HepG2 (cell line): ENCODE measurements at regions not wholly inside any gene's neighbourhood (a gene's known extent, or its start where the extent isn't known, plus 50 kb on each side); places are given as distances from the start of the nearest gene placed in this dataset.

Experiments
- ATAC-seq: fragments of 200-7000 bp; cut with Tn5 transposase; 3 replicates; pipeline ENCODE4 v1.9.1; 2020; ENCODE audit warnings: mild to moderate bottlenecking, moderate library complexity
- BruUV-seq: library from RNA; stranded (reverse); fragments of 400-500 nt; replicated peaks from 2 replicates; lab custom pipeline; 2021; lab: Mats Ljungman, UMichigan
- CTCF ChIA-PET: fragments of 300-600 bp; formaldehyde crosslinking; extraction: SDS; loops from one replicate; lab custom pipeline; 2021; ENCODE audit warnings: low total read pairs, inconsistent platforms, low intra/inter-chr PET ratio; lab: Yijun Ruan, JAX
- POLR2A ChIA-PET: fragments of 350-600 bp; sonication (Branson Sonifier 250); formaldehyde crosslinking; loops from one replicate; lab custom pipeline; 2020; ENCODE audit warnings: antibody characterized with exemption, inconsistent platforms; lab: Yijun Ruan, JAX
- DNase-seq: peaks from one replicate; pipeline ENCODE4 v3.0.0-alpha.2; 2015; ENCODE audit warnings: low spot score
- FAIRE-seq: peaks from 3 replicates; lab custom pipeline; 2011; peaks lifted over from hg19 to GRCh38; lab: Jason Lieb, UNC
- H2AFZ ChIP-seq: one replicate; pipeline ENCODE4 v1.6.1; 2011; ENCODE audit warnings: low read length, inconsistent platforms
- H3K27ac ChIP-seq: fragments of 300-600 bp; 3 replicates; pipeline ENCODE4 v1.8.0; 2011; ENCODE audit warnings: mixed run types, mild to moderate bottlenecking, mixed read lengths, low read length, inconsistent platforms; ENCODE audit not compliant: insufficient read depth; ENCODE audit errors: extremely low read length
- H3K27me3 ChIP-seq, 2 experiments: fragments of 200-600 bp in 1 of 2; 2 replicates in 1 of 2; 3 replicates in 1 of 2; pipeline versions ENCODE4 v1.6.0 to v1.8.0; 2011; ENCODE audit warnings: low read length in 2 of 2, mild to moderate bottlenecking in 2 of 2, moderate library complexity in 2 of 2, inconsistent platforms in 1 of 2; ENCODE audit not compliant: insufficient read depth in 2 of 2, control insufficient read depth in 1 of 2
- H3K36me3 ChIP-seq, 2 experiments: fragments of 200-600 bp in 1 of 2; replicated peaks in 1 of 2; 2 replicates in 1 of 2; 3 replicates in 1 of 2; pipeline versions ENCODE4 v1.5.1 to v1.8.0; 2011; ENCODE audit warnings: low read length in 2 of 2, inconsistent platforms in 1 of 2; ENCODE audit not compliant: insufficient read depth in 2 of 2, control insufficient read depth in 1 of 2
- H3K4me1 ChIP-seq: 2 replicates; pipeline ENCODE4 v1.5.1; 2012; ENCODE audit warnings: low read length, inconsistent platforms; ENCODE audit not compliant: insufficient read depth
- H3K4me2 ChIP-seq: 2 replicates; pipeline ENCODE4 v1.6.0; 2011; ENCODE audit warnings: low read depth, low read length, inconsistent platforms
- H3K4me3 ChIP-seq, 3 experiments: fragments of 200-600 bp in 1 of 3; sonication (generic), shearing (Covaris generic) in 1 of 3; replicated peaks in 1 of 3; 2 replicates each; pipeline ENCODE4 v1.5.1; 2011 to 2016; ENCODE audit warnings: low read length in 3 of 3, inconsistent platforms in 2 of 3, low read depth in 2 of 3, mild to moderate bottlenecking in 2 of 3, control low read depth in 1 of 3, mixed read lengths in 1 of 3; ENCODE audit not compliant: insufficient read depth in 1 of 3
- H3K79me2 ChIP-seq: one replicate; pipeline ENCODE4 v1.6.1; 2011; ENCODE audit warnings: low read length, inconsistent platforms; ENCODE audit not compliant: insufficient read depth
- H3K9ac ChIP-seq: 2 replicates; pipeline ENCODE4 v1.6.0; 2011; ENCODE audit warnings: mild to moderate bottlenecking, low read depth, low read length, inconsistent platforms; ENCODE audit not compliant: insufficient read depth
- H3K9me3 ChIP-seq: 2 replicates; pipeline ENCODE4 v1.5.1; 2012; ENCODE audit warnings: mild to moderate bottlenecking, low read length
- H4K20me1 ChIP-seq: 2 replicates; pipeline ENCODE4 v1.6.0; 2011; ENCODE audit warnings: inconsistent platforms, mild to moderate bottlenecking, low read length, moderate library complexity; ENCODE audit not compliant: insufficient read depth
- CAMTA2 ChIP-seq: sonication (generic); formaldehyde crosslinking; IDR thresholded peaks from 2 replicates; pipeline ENCODE4 v1.4.0; 2020; ENCODE audit warnings: mild to moderate bottlenecking, missing genetic modification reagents, borderline replicate concordance
- FIP1L1 ChIP-seq: fragments of 200-400 bp; formaldehyde crosslinking; IDR thresholded peaks from 2 replicates; pipeline ENCODE4 v1.6.1; 2018; ENCODE audit warnings: low read depth, mild to moderate bottlenecking, low read length, moderate library complexity, borderline replicate concordance; ENCODE audit not compliant: insufficient read depth
- MXD4 ChIP-seq: IDR thresholded peaks from 2 replicates; pipeline ENCODE4 v1.6.1; 2016; ENCODE audit warnings: mild to moderate bottlenecking, missing biosample characterization, missing genetic modification reagents
- NFKBIZ ChIP-seq: IDR thresholded peaks from 2 replicates; pipeline ENCODE4 v1.6.1; 2018; ENCODE audit warnings: missing genetic modification reagents, missing compliant biosample characterization
- POGK ChIP-seq: sonication (generic); formaldehyde crosslinking; conservative IDR thresholded peaks from 2 replicates; pipeline ENCODE4 v1.8.0; 2022; ENCODE audit warnings: mild to moderate bottlenecking, moderate library complexity, missing genetic modification reagents
- PRPF4 ChIP-seq: fragments of 200-400 bp; formaldehyde crosslinking; IDR thresholded peaks from 2 replicates; pipeline ENCODE4 v1.6.1; 2016; ENCODE audit warnings: low read length, low read depth; ENCODE audit not compliant: poor library complexity, severe bottlenecking
- SP1 ChIP-seq, 2 experiments: fragments of 450-650 bp in 1 of 2; sonication (generic) in 1 of 2; formaldehyde crosslinking in 1 of 2; IDR thresholded peaks; 2 replicates each; pipeline versions ENCODE4 v1.4.0 to v1.6.1; 2016 to 2020; ENCODE audit warnings: missing genetic modification reagents in 1 of 2
- U2AF1 ChIP-seq: fragments of 200-400 bp; formaldehyde crosslinking; optimal IDR thresholded peaks from 2 replicates; pipeline ENCODE3; 2017; ENCODE audit warnings: mild to moderate bottlenecking, low read depth, low read length
- ZGPAT ChIP-seq: IDR thresholded peaks from 2 replicates; pipeline ENCODE4 v1.6.1; 2016; ENCODE audit warnings: mild to moderate bottlenecking
- ZNF292 ChIP-seq: sonication (generic); formaldehyde crosslinking; IDR thresholded peaks from 2 replicates; pipeline ENCODE4 v1.8.1; 2022; ENCODE audit warnings: mild to moderate bottlenecking, low read depth, missing genetic modification reagents, borderline replicate concordance
- ZNF407 ChIP-seq: sonication (generic); formaldehyde crosslinking; IDR thresholded peaks from one replicate; pipeline ENCODE4 v1.5.1; 2020; ENCODE audit warnings: mild to moderate bottlenecking, missing genetic modification reagents; ENCODE audit errors: not compliant biosample characterization
- ZNF709 ChIP-seq: sonication (generic); formaldehyde crosslinking; IDR thresholded peaks from 2 replicates; pipeline ENCODE4 v1.5.0; 2020; ENCODE audit warnings: mild to moderate bottlenecking, missing genetic modification reagents
- WGBS: methylation state at CpG from one replicate; pipeline ENCODE4 v1.1.6; 2017; ENCODE audit warnings: low lambda C conversion rate; 5-methylcytosine and 5-hydroxymethylcytosine counted together
- in situ Hi-C: cut with HindIII; loops from 2 replicates; pipeline ENCODE4 v1.10.0; 2017; ENCODE audit warnings: low pct_unique_long_range_greater_than_20kb; ENCODE audit not compliant: extremely low pct_ligation_motif_present
- intact Hi-C: fragments of 100-400 bp; cut with micrococcal nuclease; formaldehyde crosslinking; loops from one replicate; pipeline ENCODE4 v1.10.0; 2022; ENCODE audit not compliant: unreplicated experiment

DNA sequence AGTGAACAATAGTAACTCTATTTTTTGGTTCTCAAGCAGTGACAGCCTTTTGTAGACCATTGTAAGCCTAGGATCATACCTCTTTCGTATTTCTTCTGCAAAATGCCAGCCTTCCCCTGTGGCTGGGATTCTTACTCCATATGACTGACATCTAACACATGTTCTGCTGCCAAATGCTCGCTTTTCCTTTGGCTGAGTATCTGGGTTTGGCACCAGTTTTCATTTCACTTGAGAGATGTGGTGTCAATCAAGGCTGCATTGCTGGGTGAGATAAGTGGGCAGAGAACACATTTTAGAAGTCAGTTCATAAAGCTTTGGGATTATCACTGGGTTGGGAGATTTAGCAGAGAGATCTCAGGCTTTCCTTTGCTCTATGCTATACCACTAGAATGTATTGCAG, 514.7 kb upstream of the SGO1 start (continued):
- no peak for TF ChIP-seq POGK (CRISPR knock-in tag)

- no peaks in the 10 kb centered on the region for H4K20me1 ChIP-seq
- ChIA-PET POLR2A (no interaction called here), CTCF (no interaction called here)
- H3K79me2 ChIP-seq: no peaks in the 10 kb centered on the region
- peaks cover 69% of the 10 kb centered on the region for H3K9me3 ChIP-seq
- H3K27me3 ChIP-seq: no peaks in the 10 kb centered on the region; a peak in 1 of 5 replicates
- no peaks in the 10 kb centered on the region for H3K36me3 ChIP-seq
- FAIRE-seq: no peak
- 4% methylated on average over 5 of the region's 5 CpGs for WGBS
- no peak overlapping the region for H3K9ac ChIP-seq
- DNase-seq: no peak
- H3K4me2 ChIP-seq: no peak overlapping the region
- intact Hi-C loops (no loop called here), in situ Hi-C loops (no loop called here)
- H3K4me1 ChIP-seq: no peaks in the 10 kb centered on the region
- no peak for ATAC-seq
- H3K27ac ChIP-seq: no peak overlapping the region
- H3K4me3 ChIP-seq: no peak overlapping the region
- no peak overlapping the region for H2AFZ ChIP-seq
- BruUV-seq: no TSS peak
- no peak for TF ChIP-seq ZNF709 (CRISPR knock-in tag)
- TF ChIP-seq MXD4: no peak
- TF ChIP-seq ZNF292 (CRISPR knock-in tag): no peak
- no peak for TF ChIP-seq ZNF407 (CRISPR knock-in tag)
- TF ChIP-seq NFKBIZ (CRISPR knock-in tag): no peak
- no peak for TF ChIP-seq ZGPAT
- TF ChIP-seq U2AF1: no peak
- TF ChIP-seq PRPF4: no peak
- no peak for TF ChIP-seq CAMTA2 (CRISPR knock-in tag)
- no peak for TF ChIP-seq SP1 (IDR thresholded peaks at IDR 0.05)
- TF ChIP-seq SP1 (CRISPR knock-in tag; IDR thresholded peaks at IDR 0.05): no peak
- no peak for TF ChIP-seq FIP1L1
These were observed 512.9 kb upstream of the SGO1 start for GRCh38 chr3:20698896-20699295.
